GM06990 (cell line): ENCODE measurements at regions not wholly inside any gene's neighbourhood (a gene's known extent, or its start where the extent isn't known, plus 50 kb on each side); places are given as distances from the start of the nearest gene placed in this dataset.

Experiments used
- DNase-seq: peaks from one replicate; pipeline ENCODE4 v3.0.0-alpha.2; 2011; ENCODE audit not compliant: insufficient read length; ENCODE audit errors: extremely low read depth
- H3K27me3 ChIP-seq: replicated peaks from 2 replicates; pipeline ENCODE4 v1.6.0; 2011; ENCODE audit warnings: low read length; ENCODE audit not compliant: control insufficient read depth, insufficient read depth
- H3K36me3 ChIP-seq: 2 replicates; pipeline ENCODE4 v1.5.1; 2011; ENCODE audit warnings: low read length; ENCODE audit not compliant: control insufficient read depth, insufficient read depth
- H3K4me3 ChIP-seq: replicated peaks from 2 replicates; pipeline ENCODE4 v1.5.1; 2011; ENCODE audit warnings: low read depth, mild to moderate bottlenecking, control low read depth, low read length
- TF ChIP-seq, protein P1 (sequence below): IDR thresholded peaks from 2 replicates; pipeline ENCODE4 v1.5.1; 2011; ENCODE audit warnings: low read length, control low read depth, mild to moderate bottlenecking, inconsistent platforms; ENCODE audit not compliant: insufficient read depth, poor library complexity, severe bottlenecking

DNA sequence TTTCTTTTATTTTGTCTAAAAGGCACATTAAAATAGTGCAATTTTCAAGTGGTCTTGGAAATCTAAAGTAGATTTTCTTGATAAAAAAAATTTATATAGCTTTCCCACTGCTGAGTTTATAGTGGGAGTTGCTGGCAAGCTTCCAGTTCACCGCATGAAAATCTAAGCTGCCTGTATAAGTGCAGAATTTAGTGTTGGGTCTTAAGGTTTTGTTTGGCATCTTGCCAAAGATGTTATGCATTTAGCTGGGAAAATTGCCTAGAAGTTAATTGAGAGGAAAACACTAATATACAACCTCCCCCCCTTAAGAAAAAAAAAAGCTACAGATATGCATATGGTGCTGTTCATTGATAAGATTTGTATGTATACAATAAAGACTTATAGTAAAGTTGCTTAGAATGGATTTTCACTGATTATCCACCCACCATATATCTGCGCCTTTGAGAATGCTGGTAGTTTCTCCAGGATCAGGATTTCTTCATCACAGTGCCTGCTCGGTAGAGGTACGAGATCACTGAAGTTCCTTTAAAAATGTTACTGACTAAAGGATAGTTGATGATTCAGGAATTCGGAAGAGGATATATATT, 803.2 kb upstream of the POU3F3 start:
- H3K4me3 ChIP-seq: no peak overlapping the region
- no peak for DNase-seq
- H3K27me3 ChIP-seq: no peaks in the 10 kb centered on the region

DNA sequence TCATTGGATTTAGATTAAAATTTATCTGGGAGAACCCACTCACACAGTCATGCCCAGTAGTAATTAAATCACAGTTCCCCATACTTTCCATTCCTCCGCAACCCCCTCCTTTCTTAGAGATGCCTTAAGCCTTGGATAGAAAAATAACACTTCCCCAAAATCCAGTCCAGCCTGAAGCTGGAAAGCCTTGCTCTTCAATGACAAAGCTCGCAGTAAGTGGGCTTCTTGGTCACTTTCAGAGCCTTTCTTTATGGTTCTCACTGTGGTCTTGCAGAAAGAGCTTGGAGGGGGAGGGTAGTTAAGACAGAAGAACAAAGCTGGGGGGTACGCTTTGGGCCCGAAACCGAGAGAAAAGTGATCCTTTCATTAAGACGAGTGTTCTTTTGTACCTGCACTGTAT, 802.1 kb upstream of the POU3F3 start:
- DNase-seq: no peak
- TF ChIP-seq, protein P1, sequence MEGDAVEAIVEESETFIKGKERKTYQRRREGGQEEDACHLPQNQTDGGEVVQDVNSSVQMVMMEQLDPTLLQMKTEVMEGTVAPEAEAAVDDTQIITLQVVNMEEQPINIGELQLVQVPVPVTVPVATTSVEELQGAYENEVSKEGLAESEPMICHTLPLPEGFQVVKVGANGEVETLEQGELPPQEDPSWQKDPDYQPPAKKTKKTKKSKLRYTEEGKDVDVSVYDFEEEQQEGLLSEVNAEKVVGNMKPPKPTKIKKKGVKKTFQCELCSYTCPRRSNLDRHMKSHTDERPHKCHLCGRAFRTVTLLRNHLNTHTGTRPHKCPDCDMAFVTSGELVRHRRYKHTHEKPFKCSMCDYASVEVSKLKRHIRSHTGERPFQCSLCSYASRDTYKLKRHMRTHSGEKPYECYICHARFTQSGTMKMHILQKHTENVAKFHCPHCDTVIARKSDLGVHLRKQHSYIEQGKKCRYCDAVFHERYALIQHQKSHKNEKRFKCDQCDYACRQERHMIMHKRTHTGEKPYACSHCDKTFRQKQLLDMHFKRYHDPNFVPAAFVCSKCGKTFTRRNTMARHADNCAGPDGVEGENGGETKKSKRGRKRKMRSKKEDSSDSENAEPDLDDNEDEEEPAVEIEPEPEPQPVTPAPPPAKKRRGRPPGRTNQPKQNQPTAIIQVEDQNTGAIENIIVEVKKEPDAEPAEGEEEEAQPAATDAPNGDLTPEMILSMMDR: no peak
- H3K4me3 ChIP-seq: no peak overlapping the region

More for the DNA sequence above, 803.2 kb upstream of the POU3F3 start:
- TF ChIP-seq, protein P1: no peak
- H3K36me3 ChIP-seq: no peaks in the 10 kb centered on the region

DNA sequence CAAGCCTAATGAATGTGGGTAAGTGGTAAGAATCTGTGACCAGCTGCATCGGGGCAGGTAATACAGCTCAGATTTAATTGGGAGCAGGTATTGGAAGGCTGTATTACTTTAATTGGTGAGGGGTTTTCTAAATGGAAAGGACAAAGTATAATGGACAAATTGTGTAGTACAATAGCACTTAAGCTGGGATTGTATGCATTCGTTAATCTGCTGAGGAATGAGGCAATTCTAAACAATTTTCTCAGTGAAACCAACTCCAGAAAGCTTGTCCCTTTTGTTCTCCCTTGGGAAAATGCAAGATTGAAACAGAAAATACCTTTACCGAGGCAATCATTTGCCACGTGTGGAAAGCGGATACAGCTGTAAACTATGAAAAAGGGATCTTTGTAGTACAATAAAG, 801.6 kb upstream of the POU3F3 start:
- no peak overlapping the region for H3K4me3 ChIP-seq
- no peaks in the 10 kb centered on the region for H3K36me3 ChIP-seq
- H3K27me3 ChIP-seq: no peaks in the 10 kb centered on the region
- no peak for DNase-seq
- TF ChIP-seq, protein P1: no peak

More for the DNA sequence above, 802.1 kb upstream of the POU3F3 start:
- H3K27me3 ChIP-seq: no peaks in the 10 kb centered on the region
- H3K36me3 ChIP-seq: no peaks in the 10 kb centered on the region

DNA sequence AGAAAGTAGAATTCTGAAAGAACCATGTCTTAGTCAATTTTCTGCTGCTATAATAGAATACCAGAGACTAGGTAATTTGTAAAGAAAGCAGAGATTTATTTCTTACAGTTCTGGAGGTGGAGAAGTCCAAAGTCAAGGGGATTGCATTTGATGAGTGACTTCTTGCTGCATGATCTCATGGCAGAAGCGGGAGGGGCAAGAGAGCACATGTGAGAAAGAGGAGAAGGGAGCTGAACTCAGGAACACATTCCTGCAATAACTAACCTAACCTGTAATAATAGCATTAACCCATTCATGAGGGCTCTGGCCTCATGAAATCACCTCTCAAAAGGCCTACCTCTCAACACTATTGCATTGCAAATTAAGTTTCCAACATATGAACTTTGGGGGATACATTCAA, 797.5 kb upstream of the POU3F3 start:
- no peaks in the 10 kb centered on the region for H3K27me3 ChIP-seq
- no peak for DNase-seq
- H3K36me3 ChIP-seq: no peaks in the 10 kb centered on the region
- TF ChIP-seq, protein P1: no peak
- no peak overlapping the region for H3K4me3 ChIP-seq

DNA sequence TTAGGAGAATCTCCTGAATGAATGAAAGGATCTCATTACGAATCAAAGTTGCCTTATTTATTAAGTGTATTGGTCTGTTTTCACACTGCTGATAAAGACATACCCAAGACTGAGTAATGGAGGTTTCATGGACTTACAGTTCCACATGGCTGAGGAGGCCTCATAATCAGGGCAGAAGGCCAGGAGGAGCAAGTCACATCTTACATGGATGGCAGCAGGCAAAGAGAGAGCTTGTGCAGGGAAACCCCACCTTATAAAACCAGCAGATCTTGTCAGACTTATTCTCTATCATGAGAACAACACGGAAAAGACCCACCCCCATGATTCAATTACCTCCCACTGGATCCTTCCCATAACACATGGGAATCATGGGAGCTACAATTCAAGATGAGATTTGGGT, 785.2 kb upstream of the POU3F3 start:
- no peak for DNase-seq

More for the DNA sequence above, 785.2 kb upstream of the POU3F3 start:
- Histone ChIP-seq H3K36me3 (no peaks in the 10 kb centered on the region), H3K27me3 (no peaks in the 10 kb centered on the region), H3K4me3 (no peak overlapping the region)
- TF ChIP-seq, protein P1: no peak
